NCI-H748 (cell line): ENCODE measurements at regions not wholly inside any gene's neighbourhood (a gene's known extent, or its start where the extent isn't known, plus 50 kb on each side); places are given as distances from the start of the nearest gene placed in this dataset.
A peak's percentile ranks its signal among the peaks of the same experiment; 100 is the strongest.
"Not testable (repeated sequence)": the region's sequence is repeated elsewhere in the genome, so short reads cannot be mapped to it uniquely, and the experiment has no call there.

Experiments
- DNase-seq: peaks from one replicate; lab custom pipeline; 2025; ENCODE audit not compliant: unreplicated experiment; lab: John Stamatoyannopoulos, UW

GRCh38 chr1:120941066-120941465, 51.5 kb downstream of the PPIAL4A start:
- not testable (repeated sequence) for DNase-seq

GRCh38 chr1:120941836-120942217, 52.3 kb downstream of the PPIAL4A start:
- DNase-seq = not testable (repeated sequence)

- peak; percentile 91 for DNase-seq
Observed at GRCh38 chr1:120942218-120942944, 52.8 kb downstream of the PPIAL4A start.

GRCh38 chr1:120942945-120943319, 53.4 kb downstream of the PPIAL4A start:
- not testable (repeated sequence) for DNase-seq

GRCh38 chr1:120944691-120945090, 55.1 kb downstream of the PPIAL4A start:
- DNase-seq = not testable (repeated sequence)

- not testable (repeated sequence) for DNase-seq
Observed at GRCh38 chr1:120945122-120945521, 55.6 kb downstream of the PPIAL4A start.

- DNase-seq = not testable (repeated sequence)
Observed at GRCh38 chr1:120947114-120947513, 57.5 kb downstream of the PPIAL4A start.

- not testable (repeated sequence) for DNase-seq
Observed at GRCh38 chr1:120949724-120950123, 60.2 kb downstream of the PPIAL4A start.

- not testable (repeated sequence) for DNase-seq
Observed at GRCh38 chr1:120950633-120951032, 61.1 kb downstream of the PPIAL4A start.

GRCh38 chr1:120951100-120951499, 61.5 kb downstream of the PPIAL4A start:
- not testable (repeated sequence) for DNase-seq

GRCh38 chr1:120952207-120952870, 62.8 kb downstream of the PPIAL4A start:
- not testable (repeated sequence) for DNase-seq

- DNase-seq = peak; percentile 21
Observed at GRCh38 chr1:120952871-120953265, 63.3 kb downstream of the PPIAL4A start.

GRCh38 chr1:120954736-120955135, 65.2 kb downstream of the PPIAL4A start:
- no peak for DNase-seq

- DNase-seq = not testable (repeated sequence)
Observed at GRCh38 chr1:120955961-120956360, 66.4 kb downstream of the PPIAL4A start.

GRCh38 chr1:120966018-120966417, 76.4 kb downstream of the PPIAL4A start:
- DNase-seq = not testable (repeated sequence)

- not testable (repeated sequence) for DNase-seq
Observed at GRCh38 chr1:120972863-120973262, 83.3 kb downstream of the PPIAL4A start.

- not testable (repeated sequence) for DNase-seq
Observed at GRCh38 chr1:120973836-120974235, 84.3 kb downstream of the PPIAL4A start.

- DNase-seq = not testable (repeated sequence)
Observed at GRCh38 chr1:120977279-120977678, 87.7 kb downstream of the PPIAL4A start.

- not testable (repeated sequence) for DNase-seq
Observed at GRCh38 chr1:120981489-120982094, 92.0 kb downstream of the PPIAL4A start.

- not testable (repeated sequence) for DNase-seq
Observed at GRCh38 chr1:120994614-120995013, 105.0 kb downstream of the PPIAL4A start.

- DNase-seq = not testable (repeated sequence)
Observed at GRCh38 chr1:120995025-120995424, 105.5 kb downstream of the PPIAL4A start.
